Smooth muscle cell of the brain vasculature (primary cell): ENCODE measurements at regions not wholly inside any gene's neighbourhood (a gene's known extent, or its start where the extent isn't known, plus 50 kb on each side); places are given as distances from the start of the nearest gene placed in this dataset.
"Not testable (repeated sequence)": the region's sequence is repeated elsewhere in the genome, so short reads cannot be mapped to it uniquely, and the experiment has no call there.

Source experiments
- DNase-seq: peaks from one replicate; pipeline ENCODE4 v3.0.0-alpha.2; 2012; ENCODE audit warnings: low read depth, low spot score

DNA sequence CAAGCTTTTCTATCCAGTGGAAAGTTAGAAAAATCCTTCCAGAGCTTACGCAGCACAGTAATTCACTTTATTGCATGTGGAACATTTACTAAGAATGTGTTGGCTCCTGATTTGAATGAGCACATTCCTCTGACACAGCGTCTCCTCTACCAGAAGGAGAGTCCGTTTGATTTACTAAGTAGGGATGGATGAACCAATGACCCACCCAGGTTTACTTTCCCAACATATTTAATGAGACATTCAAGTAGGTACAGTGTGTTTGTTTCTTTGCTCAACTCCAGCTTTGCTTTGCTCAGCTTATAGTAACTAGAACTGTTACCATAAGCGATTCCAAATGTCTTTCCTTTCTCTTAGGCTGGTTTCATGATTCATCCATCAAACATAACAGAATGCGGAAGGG lies 161.7 kb downstream of the SMARCA1 start:
- DNase-seq: no peak

GRCh38 chrX:129360175-129360574 lies 163.1 kb downstream of the SMARCA1 start:
- DNase-seq: peak; percentile 3

GRCh38 chrX:129359269-129359668 lies 164.0 kb downstream of the SMARCA1 start:
- DNase-seq: no peak

- not testable (repeated sequence) for DNase-seq
These were observed 165.9 kb downstream of the SMARCA1 start for GRCh38 chrX:129357428-129357827.

DNA sequence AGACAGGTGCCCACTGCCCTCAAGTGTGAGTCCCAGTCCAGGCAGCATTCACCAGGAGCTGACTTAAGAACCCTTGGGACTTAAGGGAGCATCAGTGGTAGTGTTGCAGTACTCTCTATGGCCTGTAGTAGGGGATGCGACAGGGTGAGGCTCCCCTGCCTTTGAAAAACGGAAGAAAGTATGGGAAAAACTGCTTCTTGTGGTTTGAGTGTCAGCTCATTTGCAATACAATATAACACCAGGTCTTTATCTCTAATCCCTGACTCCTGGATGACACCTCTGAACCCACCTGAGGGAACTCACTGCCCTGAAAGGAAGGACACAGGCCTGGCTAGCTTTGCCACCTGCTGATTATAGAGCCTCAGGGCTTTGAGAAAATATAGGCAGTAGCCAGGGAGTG lies 176.0 kb downstream of the SMARCA1 start:
- DNase-seq: no peak

- no peak for DNase-seq
These were observed 176.7 kb downstream of the SMARCA1 start for GRCh38 chrX:129346574-129346973.

DNA sequence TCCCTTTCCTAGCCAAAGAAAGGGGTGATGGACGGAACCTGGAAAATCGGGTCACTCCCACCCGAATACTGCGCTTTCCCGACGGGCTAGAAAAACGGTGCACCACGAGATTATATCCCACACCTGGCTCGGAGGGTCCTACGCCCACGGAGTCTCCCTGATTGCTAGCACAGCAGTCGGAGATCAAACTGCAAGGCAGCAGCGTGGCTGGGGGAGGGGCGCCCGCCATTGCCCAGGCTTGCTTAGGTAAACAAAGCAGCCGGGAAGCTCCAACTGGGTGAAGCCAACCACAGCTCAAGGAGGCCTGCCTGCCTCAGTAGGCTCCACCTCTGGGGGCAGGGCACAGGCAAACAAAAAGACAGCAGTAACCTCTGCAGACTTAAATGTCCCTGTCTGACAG lies 186.0 kb downstream of the SMARCA1 start:
- not testable (repeated sequence) for DNase-seq

GRCh38 chrX:129323115-129323514 lies 200.2 kb downstream of the SMARCA1 start:
- DNase-seq: no peak

- peak; percentile 1 for DNase-seq
These were observed 204.9 kb downstream of the SMARCA1 start for GRCh38 chrX:129318375-129318774.

DNA sequence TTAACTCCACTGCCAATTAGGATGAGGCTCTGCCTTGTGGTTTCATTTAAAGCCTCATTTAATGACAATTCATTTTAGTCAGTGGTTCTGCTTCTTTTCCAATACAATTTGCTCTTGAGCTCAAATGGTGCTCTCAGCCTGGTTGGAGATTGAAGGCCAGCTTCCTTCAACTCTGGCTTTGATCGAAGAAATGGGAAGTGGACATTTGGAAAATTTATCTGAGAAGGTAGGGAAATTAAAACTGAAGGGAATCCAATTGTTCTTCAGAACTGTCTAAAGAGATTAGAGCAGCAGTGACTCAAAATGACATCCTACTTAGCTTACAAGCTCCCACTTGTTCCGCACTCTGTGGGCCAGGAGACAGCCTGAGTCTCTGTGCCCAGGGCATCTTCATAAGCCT lies 206.8 kb downstream of the SMARCA1 start:
- no peak for DNase-seq

- DNase-seq: no peak
These were observed 213.3 kb downstream of the SMARCA1 start for GRCh38 chrX:129310000-129310399.

DNA sequence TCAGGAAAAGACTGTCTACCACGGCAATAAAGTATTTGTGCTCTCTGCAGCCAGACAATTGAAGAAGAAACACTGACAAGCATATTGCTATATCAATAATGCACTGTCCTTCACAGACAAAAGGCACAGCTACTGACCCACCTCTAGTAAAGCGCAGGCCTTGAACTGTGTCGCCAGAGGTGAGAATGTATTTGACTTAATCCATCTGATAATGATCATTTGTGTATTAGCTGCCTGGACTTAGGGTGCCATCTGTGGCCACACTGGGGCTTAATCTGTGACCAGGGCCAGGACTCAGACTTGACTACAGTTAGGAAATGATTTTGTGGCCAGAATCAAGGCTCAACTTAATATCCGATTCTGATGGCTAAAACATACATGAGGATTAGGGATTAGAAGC lies 260.4 kb downstream of the SMARCA1 start:
- DNase-seq: no peak

DNA sequence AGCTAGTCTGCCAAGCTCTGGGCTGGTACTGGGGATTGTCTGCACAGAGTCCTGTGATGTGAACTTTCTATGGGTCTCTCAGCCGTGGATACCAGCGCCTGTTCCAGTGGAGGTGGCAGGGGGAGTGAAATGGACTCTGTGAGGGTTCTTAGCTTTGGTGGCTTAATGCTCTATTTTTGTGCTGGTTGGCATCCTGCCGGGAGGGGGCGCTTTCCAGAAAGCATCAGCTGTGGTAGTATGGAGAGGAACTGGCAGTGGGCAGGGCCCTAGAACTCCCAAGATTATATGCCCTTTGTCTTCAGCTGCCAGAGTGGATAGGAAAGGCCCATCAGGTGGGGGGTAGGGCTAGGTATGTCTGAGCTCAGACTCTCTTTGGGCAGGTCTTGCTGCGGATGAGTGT lies 267.8 kb downstream of the SMARCA1 start:
- not testable (repeated sequence) for DNase-seq

DNA sequence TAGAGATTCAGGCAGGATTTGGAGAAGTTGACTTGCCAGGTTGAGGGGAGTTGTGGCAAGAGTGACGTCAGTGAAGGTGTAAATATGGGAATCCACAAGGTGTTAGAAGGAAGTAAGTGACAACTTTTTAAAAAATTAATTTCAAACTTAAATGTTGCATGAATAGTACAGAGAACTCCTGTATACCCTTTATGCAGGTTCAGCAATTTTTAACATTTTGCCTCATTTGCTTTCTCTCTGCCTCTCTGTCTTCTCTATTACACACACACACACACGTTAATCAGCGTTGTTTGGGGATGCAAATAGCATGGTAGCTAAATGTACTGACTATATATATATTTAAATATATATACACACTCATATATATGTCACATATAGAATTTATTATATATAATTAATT lies 273.7 kb downstream of the SMARCA1 start:
- DNase-seq: no peak

GRCh38 chrX:129247642-129248041 lies 275.6 kb downstream of the SMARCA1 start:
- no peak for DNase-seq

DNA sequence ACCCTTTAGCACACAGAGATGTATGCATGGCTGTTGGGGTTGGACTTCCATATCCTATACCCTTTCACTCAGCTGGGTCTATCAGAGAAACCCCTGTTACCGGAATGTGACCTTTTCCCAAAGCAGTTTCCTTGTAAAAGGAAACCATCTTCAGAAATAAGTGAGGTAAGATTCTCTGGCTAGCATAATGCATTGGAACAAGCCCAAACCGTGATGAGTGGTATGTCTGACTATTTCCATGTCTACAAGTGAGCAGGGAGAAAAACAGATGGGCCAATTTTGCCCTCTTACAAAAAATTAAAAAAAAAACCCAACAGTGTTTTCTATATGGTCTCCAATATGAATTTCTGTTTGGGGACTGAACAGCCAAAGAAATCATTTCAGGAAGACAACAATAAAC lies 283.9 kb downstream of the SMARCA1 start:
- DNase-seq: no peak

DNA sequence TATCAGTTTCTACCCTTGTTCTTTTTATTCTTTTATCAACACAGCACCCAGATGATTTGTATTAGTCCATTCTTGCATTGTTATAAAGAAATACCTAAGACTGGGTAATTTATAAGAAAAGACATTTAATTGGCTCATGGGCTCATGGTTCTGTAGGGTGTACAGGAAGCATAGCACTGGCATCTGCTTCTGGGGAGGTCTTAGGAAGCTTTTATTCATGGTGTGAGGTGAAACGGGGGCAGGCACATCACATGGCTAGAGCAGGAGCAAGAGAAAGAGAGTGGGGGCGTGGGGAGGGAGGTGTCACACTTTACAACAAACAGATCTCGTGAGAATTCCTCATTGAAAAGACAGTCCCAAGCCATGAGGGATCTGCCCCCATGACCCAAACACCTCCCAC lies 285.3 kb downstream of the SMARCA1 start:
- DNase-seq: no peak

DNA sequence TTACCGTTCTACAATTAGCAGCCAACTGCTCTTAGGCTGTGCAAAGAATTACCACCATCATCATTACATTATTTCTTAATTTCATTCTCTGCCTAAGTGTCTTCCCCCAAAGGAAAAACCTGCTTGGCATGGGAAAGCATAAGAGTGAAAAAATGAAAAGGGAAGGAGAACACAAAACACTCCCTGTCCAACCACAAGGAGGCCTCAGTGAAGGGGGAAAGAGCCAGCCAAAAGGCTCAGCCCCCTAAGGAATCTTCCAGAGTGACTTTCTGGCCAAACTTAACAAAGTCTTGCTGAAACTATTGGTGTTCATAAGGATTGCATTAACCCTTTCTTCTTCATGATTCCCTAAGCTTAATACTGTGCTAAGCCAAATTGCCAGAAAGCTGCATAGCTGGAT lies 287.4 kb downstream of the SMARCA1 start:
- no peak for DNase-seq

GRCh38 chrX:129233786-129234185 lies 289.5 kb downstream of the SMARCA1 start:
- DNase-seq: no peak

- DNase-seq: no peak
These were observed 292.3 kb downstream of the SMARCA1 start for GRCh38 chrX:129230850-129231512.

DNA sequence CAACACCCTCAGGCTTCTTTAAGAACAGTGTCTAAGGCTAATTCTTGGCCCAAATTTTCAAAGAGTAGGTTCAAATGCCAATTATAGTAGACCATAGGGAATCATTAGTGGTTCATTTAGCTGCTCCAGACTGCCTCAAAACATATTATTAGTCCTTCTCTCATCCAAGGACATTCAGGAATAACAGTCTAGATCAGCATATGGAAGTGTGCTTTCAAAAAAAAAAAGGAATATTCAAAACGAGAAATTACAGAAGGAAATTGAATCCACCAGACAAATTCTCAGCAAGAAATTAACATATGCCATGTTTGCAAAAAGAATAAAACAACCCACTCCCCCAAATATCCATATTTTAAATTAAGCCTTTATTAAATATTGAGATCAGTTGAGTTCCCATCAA lies 293.1 kb downstream of the SMARCA1 start:
- DNase-seq: no peak

DNA sequence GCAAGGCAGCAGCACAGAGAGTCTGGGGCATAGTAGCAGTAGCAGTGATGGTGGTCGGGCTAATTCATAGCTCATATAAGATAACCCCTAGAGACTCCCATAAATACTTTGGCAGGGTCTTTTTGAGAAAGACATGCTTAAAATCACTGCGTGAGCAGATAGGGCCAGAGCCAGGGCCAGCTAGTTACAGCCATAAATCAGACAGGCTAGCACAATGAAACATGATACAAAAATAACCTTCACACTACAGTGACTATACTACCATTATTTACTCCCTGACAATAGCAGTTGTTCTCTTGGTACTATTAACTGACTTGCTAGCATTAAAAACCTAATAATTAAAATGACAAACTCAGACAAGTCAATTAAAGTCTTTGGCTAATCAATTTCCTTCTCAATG lies 295.9 kb downstream of the SMARCA1 start:
- no peak for DNase-seq

DNA sequence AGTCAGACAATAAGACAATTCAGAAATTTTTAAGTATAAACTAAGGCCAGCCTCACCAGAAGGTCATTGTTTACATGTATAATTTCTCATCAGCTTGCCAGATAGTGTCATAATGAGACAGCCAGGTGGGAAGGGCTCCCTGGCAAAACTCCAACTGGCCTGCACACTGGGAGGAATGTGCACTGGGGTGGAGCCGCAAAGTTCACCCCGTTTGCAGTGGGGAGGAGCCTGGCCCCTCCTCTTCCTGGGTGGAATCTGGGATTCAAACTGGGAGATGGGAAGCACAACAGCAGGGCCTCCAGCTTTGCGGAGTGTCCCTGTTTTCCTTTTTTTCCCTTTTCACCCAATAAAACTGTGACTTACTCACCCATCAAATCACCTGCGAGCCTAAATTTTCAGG lies 329.9 kb downstream of the SMARCA1 start:
- DNase-seq: no peak

DNA sequence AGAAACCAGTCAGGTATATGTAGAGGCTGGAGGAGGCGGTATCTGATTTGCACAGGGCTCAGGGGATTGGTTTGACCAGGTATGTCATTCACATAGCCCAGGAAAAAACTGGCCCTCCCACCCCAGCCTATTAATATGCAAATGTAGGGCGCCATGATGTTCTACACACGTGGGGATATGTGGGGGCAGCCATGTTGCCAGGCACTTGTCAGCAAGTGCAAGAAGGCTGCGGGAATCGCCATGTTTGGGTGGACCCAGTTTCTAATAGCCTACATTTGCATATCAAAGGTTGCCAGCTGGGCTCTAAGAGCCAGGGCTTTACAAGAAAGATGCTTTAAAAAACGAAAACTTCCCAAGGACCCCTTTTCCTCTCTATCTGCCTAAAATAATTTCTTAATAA lies 335.1 kb downstream of the SMARCA1 start:
- no peak for DNase-seq
